Nephron (organoid): ENCODE measurements at regions not wholly inside any gene's neighbourhood (a gene's known extent, or its start where the extent isn't known, plus 50 kb on each side); places are given as distances from the start of the nearest gene placed in this dataset.
A peak's percentile ranks its signal among the peaks of the same experiment; 100 is the strongest.

Experiments used
- H3K27ac Mint-ChIP-seq, 3 experiments: 2 replicates each; pipeline ENCODE4 v1.8.0; 2020; ENCODE audit warnings: mixed read lengths in 3 of 3, mild to moderate bottlenecking in 2 of 3, moderate library complexity in 1 of 3
- H3K27me3 Mint-ChIP-seq: 2 replicates; pipeline ENCODE4 v1.8.0; 2021; ENCODE audit warnings: low read depth, mild to moderate bottlenecking, moderate library complexity, mixed read lengths
- H3K36me3 Mint-ChIP-seq: 2 replicates; pipeline ENCODE4 v1.8.0; 2020; ENCODE audit warnings: low read depth, mixed read lengths
- H3K4me1 Mint-ChIP-seq: 2 replicates; pipeline ENCODE4 v1.8.0; 2020; ENCODE audit warnings: mixed read lengths
- H3K4me3 Mint-ChIP-seq, 3 experiments: 2 replicates each; pipeline ENCODE4 v1.8.0; 2020; ENCODE audit warnings: mild to moderate bottlenecking in 3 of 3, mixed read lengths in 3 of 3, moderate library complexity in 2 of 3
- H3K9me3 Mint-ChIP-seq: 2 replicates; pipeline ENCODE4 v1.8.0; 2020; ENCODE audit warnings: mixed read lengths
- CTCF ChIP-seq, 3 experiments: fragments of 200-600 bp; sonication (generic); IDR thresholded peaks; one replicate each; pipeline ENCODE4 v1.5.0; 2021; ENCODE audit warnings: antibody characterized with exemption in 3 of 3; ENCODE audit not compliant: unreplicated experiment in 3 of 3

GRCh38 chr6:17012421-17013225 lies 89.2 kb upstream of the STMND1 start:
- Mint-ChIP-seq H3K4me3 (no peak overlapping the region), H3K4me1 (no peaks in the 10 kb centered on the region), H3K27me3 (no peaks in the 10 kb centered on the region), H3K27ac (no peak overlapping the region), H3K36me3 (no peaks in the 10 kb centered on the region), H3K9me3 (peaks cover 7% of the 10 kb centered on the region)
- TF ChIP-seq CTCF (IDR thresholded peaks at IDR 0.05; ENCODE audit: unreplicated experiment in 3 of 3): peak in 2 of 3 experiments; percentile 20 to 27

DNA sequence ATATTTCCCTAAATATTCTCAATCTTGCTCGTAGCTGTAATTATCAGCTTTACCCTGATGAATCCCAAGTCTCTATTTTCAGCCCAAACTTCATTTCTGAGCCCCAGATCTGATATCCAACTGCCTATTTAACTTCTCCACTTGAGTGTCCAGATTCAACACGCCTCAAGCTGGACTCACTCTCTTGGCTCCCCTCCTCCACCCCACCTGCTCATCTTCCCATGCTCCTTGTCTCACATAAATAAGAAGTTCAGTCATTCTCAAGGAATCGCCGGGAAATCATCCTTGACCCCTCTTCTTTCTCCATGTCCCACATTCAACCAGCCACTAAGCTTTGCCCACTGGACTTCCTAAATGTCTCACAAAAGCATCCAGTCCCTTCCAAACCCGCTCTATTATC lies 89.9 kb upstream of the STMND1 start:
- H3K36me3 Mint-ChIP-seq: no peaks in the 10 kb centered on the region
- no peaks in the 10 kb centered on the region for H3K27me3 Mint-ChIP-seq
- H3K4me1 Mint-ChIP-seq: no peaks in the 10 kb centered on the region

DNA sequence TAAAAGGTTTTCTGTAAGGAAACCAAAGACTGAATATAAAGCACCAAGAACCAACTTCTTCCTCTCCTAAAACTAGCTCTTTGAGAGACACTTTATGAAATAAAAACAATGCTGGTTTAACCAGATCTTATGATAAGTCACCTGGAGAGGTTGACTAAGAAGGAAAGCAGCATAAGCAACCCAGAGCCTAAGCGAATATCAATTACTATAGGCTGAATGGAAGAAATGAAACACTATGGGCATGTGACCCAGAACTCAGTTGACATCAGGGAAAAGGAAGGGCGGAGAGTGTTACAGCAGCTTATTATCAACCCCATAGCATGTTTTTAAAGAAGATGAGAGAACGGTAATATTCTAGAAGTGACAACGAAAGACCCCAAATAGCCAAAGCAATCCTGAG lies 94.1 kb upstream of the STMND1 start:
- no peak overlapping the region for H3K27ac Mint-ChIP-seq
- H3K4me1 Mint-ChIP-seq: no peaks in the 10 kb centered on the region
- no peak overlapping the region for H3K4me3 Mint-ChIP-seq
- H3K27me3 Mint-ChIP-seq: no peaks in the 10 kb centered on the region
- peaks cover 7% of the 10 kb centered on the region for H3K9me3 Mint-ChIP-seq
- TF ChIP-seq CTCF (IDR thresholded peaks at IDR 0.05; ENCODE audit: unreplicated experiment in 3 of 3): no peak
- no peaks in the 10 kb centered on the region for H3K36me3 Mint-ChIP-seq

More for the DNA sequence above, 89.9 kb upstream of the STMND1 start:
- H3K27ac Mint-ChIP-seq: no peak overlapping the region
- H3K4me3 Mint-ChIP-seq: no peak overlapping the region
- no peak for TF ChIP-seq CTCF (IDR thresholded peaks at IDR 0.05; ENCODE audit: unreplicated experiment in 3 of 3)
- peaks cover 7% of the 10 kb centered on the region for H3K9me3 Mint-ChIP-seq

DNA sequence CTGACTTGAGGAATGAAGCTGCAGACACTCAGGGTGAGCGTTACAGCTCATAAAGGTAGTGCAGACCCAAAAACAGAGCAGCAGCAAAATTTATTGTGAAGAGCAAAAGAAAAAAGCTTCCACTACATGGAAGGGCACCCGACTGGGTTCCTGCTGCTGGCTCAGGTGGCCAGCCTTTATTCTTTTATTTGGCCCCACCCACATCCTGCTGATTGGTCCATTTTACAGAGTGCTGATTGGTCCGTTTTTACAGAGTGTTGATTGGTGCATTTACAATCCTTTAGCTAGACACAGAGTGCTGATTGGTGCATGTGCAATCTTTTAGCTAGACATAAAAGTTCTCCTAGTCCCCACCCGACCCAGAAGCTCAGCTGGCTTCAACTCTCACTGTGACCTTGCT lies 95.3 kb upstream of the STMND1 start:
- Mint-ChIP-seq H3K27me3 (peaks cover 3% of the 10 kb centered on the region), H3K36me3 (no peaks in the 10 kb centered on the region), H3K9me3 (peaks cover 7% of the 10 kb centered on the region), H3K4me1 (peaks cover 5% of the 10 kb centered on the region), H3K27ac (no peak overlapping the region), H3K4me3 (no peak overlapping the region)
- no peak for TF ChIP-seq CTCF (IDR thresholded peaks at IDR 0.05; ENCODE audit: unreplicated experiment in 3 of 3)

DNA sequence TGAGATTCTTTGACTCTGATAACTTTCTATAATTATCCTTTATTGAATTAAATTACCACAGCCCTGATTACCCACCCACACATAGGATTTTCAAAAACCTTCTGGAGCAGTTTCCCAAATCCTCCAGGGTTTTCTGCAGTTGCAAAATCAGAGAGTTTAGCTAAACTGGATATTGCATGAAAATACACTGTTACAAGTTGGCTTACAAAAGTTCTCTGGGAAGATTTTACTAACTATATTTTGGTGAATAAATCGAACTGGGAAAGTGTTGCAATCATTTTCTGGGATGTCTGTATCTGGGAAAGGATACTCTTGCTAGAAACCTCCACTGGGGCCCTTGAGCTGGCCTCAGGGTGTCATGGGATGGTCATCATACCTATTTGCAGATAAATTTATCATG lies 97.6 kb upstream of the STMND1 start:
- Mint-ChIP-seq H3K9me3 (peaks cover 7% of the 10 kb centered on the region), H3K27me3 (peaks cover 3% of the 10 kb centered on the region), H3K27ac (peak overlapping the region in 1 of 3 experiments; percentile 30), H3K36me3 (no peaks in the 10 kb centered on the region), H3K4me1 (peaks cover 14% of the 10 kb centered on the region), H3K4me3 (no peak overlapping the region)
- TF ChIP-seq CTCF (IDR thresholded peaks at IDR 0.05; ENCODE audit: unreplicated experiment in 3 of 3): no peak

GRCh38 chr6:17002123-17002522 lies 99.7 kb upstream of the STMND1 start:
- Mint-ChIP-seq H3K4me3 (no peak overlapping the region), H3K4me1 (peaks cover 14% of the 10 kb centered on the region), H3K36me3 (no peaks in the 10 kb centered on the region), H3K27ac (no peak overlapping the region), H3K9me3 (no peaks in the 10 kb centered on the region), H3K27me3 (peaks cover 3% of the 10 kb centered on the region)
- no peak for TF ChIP-seq CTCF (IDR thresholded peaks at IDR 0.05; ENCODE audit: unreplicated experiment in 3 of 3)
